Transverse colon (tissue), 4 donors: ENCODE measurements at regions not wholly inside any gene's neighbourhood (a gene's known extent, or its start where the extent isn't known, plus 50 kb on each side); places are given as distances from the start of the nearest gene placed in this dataset.
A peak's percentile ranks its signal among the peaks of the same experiment; 100 is the strongest.

Experiments
- DNase-seq: peaks from one replicate; pipeline ENCODE4 v3.0.0-alpha.2; 2019
- H3K27ac ChIP-seq, 4 donors: fragments of 200-600 bp; sonication (generic); 2 replicates each; pipeline ENCODE4 v1.5.1; 2016 to 2018; ENCODE audit warnings: inconsistent platforms in 4 of 4
- H3K27me3 ChIP-seq: fragments of 200-600 bp; sonication (generic); 2 replicates; pipeline ENCODE4 v1.5.1; 2017; ENCODE audit warnings: inconsistent platforms
- H3K36me3 ChIP-seq, 4 donors: fragments of 200-600 bp; sonication (generic); 2 replicates each; pipeline ENCODE4 v1.5.1; 2017 to 2019; ENCODE audit warnings: inconsistent platforms in 4 of 4
- H3K4me1 ChIP-seq, 4 donors: fragments of 200-600 bp; sonication (generic); 2 replicates each; pipeline ENCODE4 v1.5.1; 2017 to 2020; ENCODE audit warnings: inconsistent platforms in 4 of 4
- H3K4me3 ChIP-seq, 4 donors: fragments of 200-600 bp; sonication (generic); 1 replicate in 1 of 4; 2 replicates in 3 of 4; pipeline versions ENCODE4 v1.5.1 to v1.6.1; 2017 to 2019; ENCODE audit warnings: inconsistent platforms in 4 of 4
- H3K9me3 ChIP-seq, 2 donors: fragments of 200-600 bp; sonication (generic); 2 replicates each; pipeline ENCODE4 v1.5.1; 2017 to 2019; ENCODE audit warnings: inconsistent platforms in 2 of 2
- CTCF ChIP-seq, 5 experiments: fragments of 200-600 bp in 3 of 5; fragments of 450-650 bp in 2 of 5; sonication (generic) in 3 of 5; IDR thresholded peaks; 1 replicate in 2 of 5; 2 replicates in 3 of 5; pipeline ENCODE4 v1.5.1; 2016 to 2017; ENCODE audit warnings: antibody characterized with exemption in 5 of 5, inconsistent platforms in 3 of 5, mild to moderate bottlenecking in 2 of 5, moderate library complexity in 1 of 5
- EP300 ChIP-seq: sonication (generic); formaldehyde crosslinking; IDR thresholded peaks from one replicate; pipeline ENCODE4 v1.6.1; 2017; ENCODE audit warnings: antibody characterized with exemption, low read depth
- POLR2A ChIP-seq: fragments of 450-650 bp; IDR thresholded peaks from one replicate; pipeline ENCODE4 v1.6.1; 2016; ENCODE audit warnings: antibody characterized with exemption, mild to moderate bottlenecking, moderate library complexity
- POLR2AphosphoS5 ChIP-seq, 3 donors: sonication (generic); formaldehyde crosslinking; IDR thresholded peaks; one replicate each; pipeline ENCODE4 v1.6.1; 2016; ENCODE audit warnings: antibody characterized with exemption in 3 of 3
- WGBS, 2 donors: methylation state at CpG; one replicate each; pipeline ENCODE4 v1.1.5; 2018; ENCODE audit warnings: low coverage in 1 of 2; 5-methylcytosine and 5-hydroxymethylcytosine counted together
- in situ Hi-C, 4 donors: fragments of 200-750 bp; cut with MboI; loops; one replicate each; pipeline versions ENCODE4 v1.15.0 to v1.15.1; 2017; ENCODE audit warnings: low sequenced_read_pairs in 3 of 4, low pct_ligation_motif_present in 1 of 4, low pct_unique_long_range_greater_than_20kb in 1 of 4
- intact Hi-C: fragments of 100-400 bp; cut with DNase I; formaldehyde crosslinking; loops from one replicate; pipeline ENCODE4 v1.15.1; 2023; ENCODE audit warnings: low total_unique reads

DNA sequence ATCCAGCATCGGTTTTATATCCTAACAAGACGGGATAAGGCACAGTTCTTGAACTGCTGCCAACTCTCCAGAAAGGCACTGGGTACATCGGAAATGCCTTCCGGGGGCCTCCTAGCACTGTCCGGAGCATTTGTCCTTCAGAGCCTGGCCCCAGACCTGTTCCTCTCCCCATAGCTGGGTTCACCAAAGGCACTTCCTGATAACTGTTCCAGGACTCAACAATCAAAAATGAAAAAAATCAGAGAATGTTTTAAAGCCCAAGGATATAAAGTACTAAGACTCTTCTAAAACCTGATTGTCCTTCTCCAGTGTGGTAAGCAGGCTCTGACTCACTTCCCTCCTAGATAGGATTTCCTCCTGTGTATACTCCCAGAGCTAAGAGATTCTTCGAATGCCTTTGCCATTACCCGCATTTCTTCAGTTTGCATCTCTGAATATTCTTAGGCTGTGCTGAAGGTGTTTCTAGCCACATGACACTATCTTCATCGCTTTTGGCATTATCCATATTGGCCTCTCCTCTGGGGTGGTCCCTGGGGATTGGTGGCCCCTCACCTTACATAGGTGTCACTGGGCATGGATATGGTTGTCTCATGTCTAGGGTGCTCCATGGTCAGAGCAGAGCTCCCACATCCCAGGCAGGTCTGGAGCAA lies 112.9 kb downstream of the ZBTB18 start:
- WGBS, 2 donors = 77 to 83% methylated on average over 2 to 8 of the region's 8 CpGs
- Histone ChIP-seq H3K36me3 (no peaks in the 10 kb centered on the region), H3K27ac (peak overlapping the region in 1 of 4 donors; percentile 27), H3K4me1 (no peaks in the 10 kb centered on the region), H3K9me3 (no peaks in the 10 kb centered on the region), H3K4me3 (no peak overlapping the region), H3K27me3 (no peaks in the 10 kb centered on the region)
- in situ Hi-C loops (no loop called here), intact Hi-C loops (no loop called here)
- no peak for TF ChIP-seq CTCF (IDR thresholded peaks at IDR 0.05)
- no peak for TF ChIP-seq POLR2AphosphoS5 (IDR thresholded peaks at IDR 0.05)
- no peak for TF ChIP-seq POLR2A
- TF ChIP-seq EP300 = no peak
- DNase-seq = no peak

DNA sequence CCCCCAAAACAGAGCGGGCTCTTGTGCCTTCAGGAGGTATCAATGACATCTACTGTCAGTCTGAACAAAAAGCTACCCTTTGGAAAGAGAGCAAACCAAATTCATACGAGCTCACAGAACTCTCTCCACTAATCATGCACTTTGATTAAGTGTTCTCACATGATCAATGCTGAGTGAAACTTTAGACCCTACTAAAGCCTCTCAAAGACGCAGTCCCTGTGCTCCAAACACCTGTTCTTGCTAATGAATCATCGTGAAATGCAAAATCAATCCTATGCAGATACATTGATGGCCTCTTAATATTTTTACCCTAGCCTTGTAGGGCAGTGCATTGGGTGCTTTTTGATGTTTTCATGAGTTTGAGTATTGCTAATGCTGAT lies 113.4 kb downstream of the ZBTB18 start:
- in situ Hi-C loops (no loop called here), intact Hi-C loops (no loop called here)
- Histone ChIP-seq H3K4me1 (no peaks in the 10 kb centered on the region), H3K4me3 (no peak overlapping the region), H3K27me3 (no peaks in the 10 kb centered on the region), H3K36me3 (no peaks in the 10 kb centered on the region), H3K27ac (peak overlapping the region in 1 of 4 donors; percentile 27), H3K9me3 (no peaks in the 10 kb centered on the region)
- DNase-seq = no peak
- TF ChIP-seq POLR2A (no peak), CTCF (IDR thresholded peaks at IDR 0.05) (no peak), POLR2AphosphoS5 (IDR thresholded peaks at IDR 0.05) (no peak), EP300 (no peak)
- 83 to 100% methylated on average over 3 to 4 of the region's 4 CpGs for WGBS, 2 donors

- no peak for DNase-seq
- Histone ChIP-seq H3K4me1 (no peaks in the 10 kb centered on the region), H3K4me3 (no peak overlapping the region), H3K27ac (no peak overlapping the region), H3K27me3 (no peaks in the 10 kb centered on the region), H3K9me3 (no peaks in the 10 kb centered on the region), H3K36me3 (no peaks in the 10 kb centered on the region)
- in situ Hi-C loops = no loop called here
- 75 to 91% methylated on average over 3 of the region's 3 CpGs for WGBS, 2 donors
- intact Hi-C loops = no loop called here
- no peak for TF ChIP-seq CTCF (IDR thresholded peaks at IDR 0.05)
- no peak for TF ChIP-seq POLR2A
- no peak for TF ChIP-seq POLR2AphosphoS5 (IDR thresholded peaks at IDR 0.05)
- no peak for TF ChIP-seq EP300
Observed at GRCh38 chr1:244165021-244165420, 113.9 kb downstream of the ZBTB18 start.

GRCh38 chr1:244165701-244166100 lies 114.6 kb downstream of the ZBTB18 start:
- no peaks in the 10 kb centered on the region for H3K27me3 ChIP-seq
- H3K27ac ChIP-seq = no peak overlapping the region
- WGBS, 2 donors = 85 to 96% methylated on average over 2 of the region's 2 CpGs
- in situ Hi-C loops (no loop called here), intact Hi-C loops (no loop called here)
- no peak for TF ChIP-seq POLR2A
- TF ChIP-seq CTCF (IDR thresholded peaks at IDR 0.05) = no peak
- no peak for TF ChIP-seq POLR2AphosphoS5 (IDR thresholded peaks at IDR 0.05)
- no peak for TF ChIP-seq EP300
- no peaks in the 10 kb centered on the region for H3K9me3 ChIP-seq
- no peak for DNase-seq
- H3K36me3 ChIP-seq = no peaks in the 10 kb centered on the region
- no peaks in the 10 kb centered on the region for H3K4me1 ChIP-seq
- H3K4me3 ChIP-seq = no peak overlapping the region
